Superior temporal gyrus (tissue), 1 donor: ENCODE measurements at regions not wholly inside any gene's neighbourhood (a gene's known extent, or its start where the extent isn't known, plus 50 kb on each side); places are given as distances from the start of the nearest gene placed in this dataset.

Source experiments
- DNase-seq: peaks from one replicate; pipeline ENCODE4 v3.0.0-alpha.2; 2016; ENCODE audit errors: extremely low spot score

DNA sequence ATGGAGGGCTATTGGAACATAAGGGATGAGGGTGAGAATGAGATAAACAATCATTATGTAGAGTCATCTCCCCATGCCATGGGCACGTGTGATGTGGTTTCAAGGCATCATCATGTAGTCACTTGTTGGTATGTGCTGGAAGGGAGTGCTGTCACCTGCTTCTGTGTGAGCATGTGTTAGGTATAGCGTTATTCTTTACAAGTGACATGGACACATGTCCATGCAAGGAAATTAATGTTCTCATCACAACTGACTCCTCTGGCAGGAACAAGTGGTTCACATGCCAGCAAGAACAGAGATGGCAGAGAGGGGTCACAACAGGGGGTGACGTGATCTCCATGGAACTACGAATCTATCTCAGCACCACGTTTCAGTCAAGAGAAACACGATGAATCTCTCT, 815.8 kb downstream of the BCL11B start:
- DNase-seq = no peak

DNA sequence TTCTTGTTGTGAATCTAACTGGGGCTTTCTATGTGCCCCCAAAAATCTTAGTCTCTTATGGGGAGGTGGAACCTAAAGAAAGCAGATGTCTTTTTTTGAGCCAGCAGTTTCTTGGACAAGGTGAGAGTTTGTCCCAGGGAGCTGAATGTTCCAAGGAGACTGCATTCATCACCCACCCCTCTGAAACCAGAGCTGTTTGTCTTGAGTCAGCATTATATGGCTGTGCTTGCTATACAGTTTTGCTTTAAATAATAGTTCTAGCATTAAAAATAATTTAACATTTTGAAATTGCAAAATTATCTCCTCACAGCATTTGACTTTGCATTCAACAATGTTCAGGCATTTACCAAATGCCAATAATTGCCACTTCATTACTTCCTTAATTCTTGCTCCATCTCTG, 813.3 kb downstream of the BCL11B start:
- DNase-seq = no peak

DNA sequence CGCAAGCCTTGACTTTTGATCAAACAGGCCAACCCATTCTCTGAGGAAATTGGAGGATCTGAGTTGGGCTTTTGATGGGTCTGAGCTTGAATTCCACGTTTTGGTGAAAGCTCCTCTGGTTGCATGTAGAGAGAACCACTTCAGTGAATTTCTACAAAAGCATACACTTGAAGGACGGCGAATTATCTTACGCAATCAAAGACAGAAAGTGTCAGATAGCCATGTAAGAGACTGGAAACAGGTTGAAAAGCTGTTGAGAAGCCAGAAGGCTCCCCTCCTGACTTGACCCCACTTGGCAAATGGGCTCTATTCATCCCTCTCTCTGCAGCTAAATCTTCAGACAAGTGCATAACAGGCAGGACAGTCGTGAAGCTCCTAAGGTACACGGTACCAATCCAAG, 809.1 kb downstream of the BCL11B start:
- DNase-seq = no peak

GRCh38 chr14:98466807-98467206, 805.2 kb downstream of the BCL11B start:
- DNase-seq = no peak

- DNase-seq = no peak
Observed at GRCh38 chr14:98470663-98471062, 801.3 kb downstream of the BCL11B start.

GRCh38 chr14:98474900-98475299, 797.1 kb downstream of the BCL11B start:
- no peak for DNase-seq

GRCh38 chr14:98477935-98478334, 794.1 kb downstream of the BCL11B start:
- no peak for DNase-seq

DNA sequence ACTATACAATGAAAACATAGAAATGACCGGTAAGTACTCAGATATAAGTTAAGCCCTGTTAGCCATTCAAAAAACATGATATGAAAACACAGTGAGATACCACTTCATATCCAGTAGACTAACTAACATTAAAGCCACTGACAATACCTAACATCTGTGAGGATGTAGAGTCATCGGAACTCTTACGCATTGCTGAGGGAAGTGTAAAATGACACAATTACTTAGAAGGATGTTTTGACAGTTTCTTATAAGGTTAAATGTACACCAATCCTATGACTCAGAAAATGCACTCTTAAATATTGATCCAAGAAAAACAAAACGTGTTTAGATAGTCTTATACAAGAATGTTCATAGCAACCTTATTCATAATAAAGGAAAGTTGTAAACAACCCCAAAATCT, 782.9 kb downstream of the BCL11B start:
- no peak for DNase-seq

GRCh38 chr14:98494582-98494981, 777.4 kb downstream of the BCL11B start:
- DNase-seq = no peak

DNA sequence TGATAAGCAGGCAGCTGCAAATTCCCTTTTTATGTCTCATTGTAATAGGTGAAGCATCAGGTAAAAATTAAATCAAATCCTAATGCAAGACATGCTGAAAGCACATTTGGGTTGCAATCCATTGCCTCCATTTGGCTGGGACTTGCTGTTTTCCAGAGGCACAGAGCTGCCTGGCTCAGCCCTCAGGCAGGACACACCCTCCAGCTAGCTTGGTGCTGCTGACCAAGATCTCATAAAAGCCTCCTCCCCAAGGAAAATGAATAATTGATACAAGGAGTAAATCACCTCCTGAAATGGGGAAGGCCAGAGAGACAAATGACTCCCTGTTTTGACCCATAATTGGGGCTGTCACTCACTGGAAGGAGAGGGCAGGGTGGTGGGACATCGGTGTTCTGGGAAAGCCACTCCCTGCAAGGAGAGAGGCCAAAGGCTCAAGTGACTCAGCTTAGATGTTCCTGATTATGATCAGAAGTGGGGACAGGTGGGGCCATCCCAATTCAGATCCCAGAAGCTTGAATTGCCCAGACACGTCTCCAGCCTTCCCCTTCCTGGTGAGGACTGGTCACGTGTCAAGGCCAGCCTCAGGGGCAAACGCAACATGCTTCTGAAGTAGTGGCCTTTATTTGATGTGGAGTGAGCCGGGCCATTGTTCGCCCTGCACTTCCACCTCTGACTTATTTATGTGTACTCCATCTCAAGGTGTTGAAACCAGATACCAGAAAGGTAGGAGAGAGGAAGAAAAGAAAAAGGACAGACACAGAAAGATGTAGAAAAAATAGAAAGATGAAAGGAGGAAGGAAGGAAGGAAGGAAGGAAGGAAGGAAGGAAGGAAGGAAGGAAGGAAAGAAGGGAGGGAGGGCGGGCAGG, 773.7 kb downstream of the BCL11B start:
- DNase-seq = no peak

GRCh38 chr14:98501335-98501734, 770.7 kb downstream of the BCL11B start:
- no peak for DNase-seq

DNA sequence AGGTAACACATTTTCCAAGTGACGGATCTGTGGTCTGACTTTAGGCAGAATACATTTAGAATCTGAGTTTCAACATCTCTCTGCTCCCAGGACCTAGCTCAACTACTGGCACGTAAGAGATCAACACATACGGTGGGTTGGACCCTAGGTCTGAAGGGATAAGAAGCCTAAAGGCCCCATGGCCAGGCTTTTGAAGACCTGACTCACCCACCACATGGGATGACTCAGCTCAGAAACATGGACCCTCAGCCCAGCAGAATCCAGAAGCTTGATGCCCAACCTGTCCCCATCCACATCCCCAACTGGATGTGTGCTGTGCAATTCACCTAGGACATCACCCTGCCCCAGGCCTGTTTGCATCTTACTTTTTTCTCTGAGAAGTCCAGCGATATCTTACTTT, 770.2 kb downstream of the BCL11B start:
- DNase-seq = no peak

- no peak for DNase-seq
Observed at GRCh38 chr14:98503086-98503815, 768.7 kb downstream of the BCL11B start.

GRCh38 chr14:98507264-98507663, 764.7 kb downstream of the BCL11B start:
- DNase-seq = no peak

DNA sequence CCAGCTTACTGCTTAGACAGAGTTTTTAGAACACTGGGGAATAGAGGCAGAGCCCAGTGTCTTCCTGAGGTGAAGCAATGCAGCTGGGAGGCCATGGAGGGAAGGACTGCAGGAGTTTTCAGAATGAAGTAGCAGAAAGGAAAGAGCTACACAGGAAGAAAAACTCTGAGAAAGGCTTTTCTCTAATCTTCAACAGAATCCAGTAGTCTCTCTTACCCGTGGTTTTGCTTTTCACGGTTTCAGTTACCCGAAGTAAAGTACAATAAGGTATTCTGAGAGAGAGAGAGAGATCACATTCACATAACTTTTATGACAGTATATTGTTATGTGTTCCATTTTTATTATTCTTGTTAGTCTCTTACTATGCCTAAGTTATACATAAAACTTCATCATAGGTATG, 761.6 kb downstream of the BCL11B start:
- DNase-seq = no peak

DNA sequence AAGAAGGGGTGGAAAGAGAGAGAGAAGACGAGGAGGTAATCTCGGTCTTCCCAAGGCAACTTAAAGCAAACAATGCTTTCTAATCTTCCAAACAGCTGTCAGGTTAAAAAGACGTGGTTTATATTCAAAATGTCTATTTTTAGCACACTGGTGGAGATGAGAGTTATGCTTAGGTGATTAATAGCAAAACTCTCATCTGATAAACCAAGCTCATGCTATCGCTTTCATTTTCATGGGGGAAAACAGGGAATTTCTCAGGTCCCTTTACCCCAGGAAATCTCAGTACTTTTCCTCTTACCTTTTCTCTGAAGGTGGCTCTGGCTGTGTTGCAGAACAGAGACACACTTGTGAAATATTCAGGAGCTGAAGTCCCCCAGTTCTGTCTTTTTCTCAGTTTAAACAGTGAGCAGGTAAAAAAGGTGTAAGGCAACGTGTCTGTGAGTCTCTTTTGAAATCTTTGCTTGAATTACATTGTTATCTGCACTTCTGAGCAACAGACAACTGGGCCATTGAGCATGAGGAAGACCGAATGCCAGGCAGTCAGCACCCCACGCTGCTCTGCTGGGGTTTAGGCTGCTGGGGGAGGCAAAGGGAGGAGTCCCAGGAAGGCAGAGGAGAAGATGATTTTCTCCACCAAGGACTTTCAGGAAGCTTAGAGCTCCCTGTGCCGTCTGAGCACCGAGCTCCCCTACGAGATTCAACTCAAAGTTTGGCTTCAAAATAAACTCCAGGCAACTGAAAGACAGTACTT, 759.3 kb downstream of the BCL11B start:
- no peak for DNase-seq

- DNase-seq = no peak
Observed at GRCh38 chr14:98513558-98513957, 758.4 kb downstream of the BCL11B start.

DNA sequence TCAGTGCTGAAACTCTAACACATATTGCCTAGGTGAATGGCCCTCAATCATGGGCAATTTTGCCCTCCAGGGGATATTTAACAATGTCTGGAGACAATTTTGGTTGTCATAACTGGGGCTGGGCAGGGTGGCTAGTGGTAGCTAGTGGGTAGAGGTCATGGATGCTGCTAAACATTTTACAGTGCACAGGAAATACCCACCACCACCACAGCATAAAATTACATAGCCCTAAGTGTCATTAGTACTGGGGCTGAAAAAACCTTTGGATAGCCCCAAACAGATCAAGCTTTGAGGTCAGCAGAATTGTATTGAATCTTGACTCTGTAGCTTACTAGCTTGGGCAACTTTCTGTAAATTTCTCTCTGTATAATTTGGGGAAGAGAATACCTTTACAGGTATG, 758.0 kb downstream of the BCL11B start:
- DNase-seq = no peak

DNA sequence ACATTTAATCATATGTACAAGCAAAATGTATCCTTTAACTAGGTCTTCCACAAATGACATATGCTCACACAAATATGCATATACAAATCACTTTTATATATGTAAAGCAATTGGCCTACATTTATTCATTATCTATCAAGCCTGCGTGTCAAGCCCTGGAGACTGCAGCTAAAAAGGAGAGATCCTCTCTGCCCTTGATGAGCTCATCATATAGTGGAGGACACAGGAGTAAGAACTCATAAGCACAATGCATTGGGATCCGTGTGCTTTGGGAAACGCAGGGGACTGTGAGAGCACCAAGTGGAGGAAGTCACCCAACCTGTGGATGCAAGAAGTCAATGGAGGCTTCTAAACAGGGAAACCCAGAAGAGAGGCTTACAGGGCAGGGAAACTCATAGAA, 735.7 kb downstream of the BCL11B start:
- no peak for DNase-seq

DNA sequence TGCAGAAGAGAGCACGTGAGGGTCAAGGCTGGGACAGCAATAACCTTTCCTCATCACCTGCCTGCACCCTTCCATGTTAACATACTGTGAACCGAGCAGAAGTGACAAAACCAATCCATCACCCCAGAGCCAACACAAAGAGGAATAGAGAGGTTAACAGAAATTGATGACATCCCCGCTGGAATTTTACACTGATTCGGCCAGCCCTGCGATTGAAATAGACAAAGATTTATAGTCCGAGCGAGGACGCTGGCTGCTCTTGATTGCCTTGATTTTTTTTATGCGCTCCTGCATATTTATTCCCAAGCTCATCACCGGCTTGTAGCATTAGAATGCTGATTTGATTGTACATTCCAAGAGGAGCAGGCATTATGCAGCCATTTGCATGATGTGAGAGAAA, 729.7 kb downstream of the BCL11B start:
- no peak for DNase-seq

DNA sequence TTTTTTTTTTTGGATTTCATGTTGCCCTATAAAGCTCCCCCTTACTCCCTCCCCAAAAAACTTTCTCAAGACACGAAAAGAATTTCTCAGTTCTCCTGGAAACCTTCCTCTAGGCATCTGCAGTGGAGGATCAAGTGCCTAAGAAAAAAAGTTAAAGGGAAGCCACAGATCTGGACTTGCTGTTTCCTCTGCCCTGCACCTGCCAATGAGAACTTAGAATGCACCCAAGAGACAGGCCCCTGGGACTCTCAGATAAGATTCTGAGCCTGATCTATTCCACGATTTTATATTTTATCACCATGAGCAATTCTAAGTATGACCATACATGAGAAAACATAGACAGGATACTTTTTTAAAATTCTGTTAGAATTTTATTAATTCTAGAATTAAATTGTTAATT, 728.9 kb downstream of the BCL11B start:
- DNase-seq = no peak

DNA sequence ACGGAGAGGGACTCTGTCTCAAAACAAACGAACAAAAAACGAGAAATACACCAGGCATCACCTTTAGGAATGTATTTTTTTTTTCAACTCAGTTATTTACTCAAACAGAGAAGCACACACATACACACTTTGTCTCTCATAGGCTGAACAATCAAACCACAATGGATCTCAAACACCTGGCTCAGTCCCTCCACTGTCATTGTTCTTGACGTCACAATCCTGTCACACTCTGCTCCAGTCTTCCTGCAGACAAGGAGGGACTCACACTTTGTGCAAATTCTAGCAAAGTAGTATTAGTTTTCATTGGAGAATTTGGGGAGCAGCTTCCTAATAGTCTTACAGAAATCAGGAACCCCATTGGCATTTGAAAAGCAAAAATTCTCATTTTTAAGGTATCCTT, 727.8 kb downstream of the BCL11B start:
- no peak for DNase-seq

- DNase-seq = no peak
Observed at GRCh38 chr14:98545181-98545580, 726.8 kb downstream of the BCL11B start.
